Body of pancreas (tissue), 4 donors: ENCODE measurements at regions not wholly inside any gene's neighbourhood (a gene's known extent, or its start where the extent isn't known, plus 50 kb on each side); places are given as distances from the start of the nearest gene placed in this dataset.

Experiments used
- ATAC-seq: fragments of 150-250 bp; one replicate; pipeline ENCODE4 v1.9.1; 2016
- DNase-seq, 4 donors: peaks; one replicate each; pipeline ENCODE4 v3.0.0-alpha.2; 2019
- H3K27ac ChIP-seq, 4 donors: fragments of 200-600 bp; sonication (generic); 1 replicate in 3 of 4; 2 replicates in 1 of 4; pipeline versions ENCODE4 v1.5.1 to v1.6.1; 2016 to 2019; ENCODE audit warnings: mild to moderate bottlenecking in 1 of 4, mixed read lengths in 1 of 4, moderate library complexity in 1 of 4
- H3K27me3 ChIP-seq, 2 donors: fragments of 200-600 bp; sonication (generic); one replicate each; pipeline ENCODE4 v1.6.0; 2016; ENCODE audit warnings: mild to moderate bottlenecking in 1 of 2
- H3K36me3 ChIP-seq, 2 donors: fragments of 200-600 bp; sonication (generic); replicated peaks in 1 of 2; 2 replicates each; pipeline ENCODE4 v1.5.1; 2016; ENCODE audit warnings: low read depth in 2 of 2; ENCODE audit not compliant: insufficient read depth in 1 of 2
- H3K4me1 ChIP-seq: fragments of 200-600 bp; sonication (generic); one replicate; pipeline ENCODE4 v1.6.0; 2016
- H3K4me3 ChIP-seq, 2 donors: fragments of 200-600 bp; sonication (generic); 1 replicate in 1 of 2; 2 replicates in 1 of 2; pipeline ENCODE4 v1.5.1; 2016 to 2019
- H3K9me3 ChIP-seq, 3 donors: fragments of 200-600 bp; sonication (generic); 1 replicate in 2 of 3; 2 replicates in 1 of 3; pipeline ENCODE4 v1.5.1; 2016
- POLR2A ChIP-seq, 3 donors: fragments of 450-650 bp; IDR thresholded peaks; one replicate each; pipeline ENCODE4 v1.6.1; 2016; ENCODE audit warnings: antibody characterized with exemption in 3 of 3, mild to moderate bottlenecking in 2 of 3
- WGBS, 2 donors: methylation state at CpG; one replicate each; pipeline ENCODE4 v1.1.5; 2017; 5-methylcytosine and 5-hydroxymethylcytosine counted together
- intact Hi-C: fragments of 100-400 bp; cut with DNase I; formaldehyde crosslinking; loops from one replicate; pipeline ENCODE4 v1.15.1; 2023
- TF ChIP-seq, protein P1 (sequence below), 7 experiments: fragments of 450-650 bp in 4 of 7; fragments of 200-600 bp in 3 of 7; sonication (generic) in 3 of 7; IDR thresholded peaks; one replicate each; pipeline ENCODE4 v1.5.1; 2016 to 2019; ENCODE audit warnings: antibody characterized with exemption in 7 of 7

DNA sequence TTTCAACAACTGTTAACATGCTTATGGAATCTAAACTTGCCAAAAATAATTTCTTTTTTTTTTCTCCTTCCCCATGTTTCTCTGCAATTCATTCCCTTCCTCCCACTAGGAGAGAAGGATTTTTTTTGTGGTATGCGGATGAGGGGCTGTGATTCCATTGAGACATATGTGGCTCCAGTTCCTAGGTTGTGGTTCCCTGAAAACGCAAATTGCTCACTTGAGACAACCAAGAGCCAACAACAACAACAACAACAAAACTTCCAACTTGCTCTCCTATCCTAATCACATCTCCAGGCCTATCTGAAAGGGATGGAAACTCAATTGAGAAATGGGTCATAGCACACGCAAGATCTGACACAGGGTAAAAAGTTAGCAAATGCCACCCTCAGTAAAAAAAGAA lies 406.5 kb upstream of the TGFBR2 start:
- Histone ChIP-seq H3K4me1 (no peaks in the 10 kb centered on the region), H3K27me3 (no peaks in the 10 kb centered on the region), H3K36me3 (no peaks in the 10 kb centered on the region), H3K4me3 (no peak overlapping the region), H3K9me3 (no peaks in the 10 kb centered on the region), H3K27ac (no peak overlapping the region)
- intact Hi-C loops, result no loop called here
- TF ChIP-seq, protein P1, sequence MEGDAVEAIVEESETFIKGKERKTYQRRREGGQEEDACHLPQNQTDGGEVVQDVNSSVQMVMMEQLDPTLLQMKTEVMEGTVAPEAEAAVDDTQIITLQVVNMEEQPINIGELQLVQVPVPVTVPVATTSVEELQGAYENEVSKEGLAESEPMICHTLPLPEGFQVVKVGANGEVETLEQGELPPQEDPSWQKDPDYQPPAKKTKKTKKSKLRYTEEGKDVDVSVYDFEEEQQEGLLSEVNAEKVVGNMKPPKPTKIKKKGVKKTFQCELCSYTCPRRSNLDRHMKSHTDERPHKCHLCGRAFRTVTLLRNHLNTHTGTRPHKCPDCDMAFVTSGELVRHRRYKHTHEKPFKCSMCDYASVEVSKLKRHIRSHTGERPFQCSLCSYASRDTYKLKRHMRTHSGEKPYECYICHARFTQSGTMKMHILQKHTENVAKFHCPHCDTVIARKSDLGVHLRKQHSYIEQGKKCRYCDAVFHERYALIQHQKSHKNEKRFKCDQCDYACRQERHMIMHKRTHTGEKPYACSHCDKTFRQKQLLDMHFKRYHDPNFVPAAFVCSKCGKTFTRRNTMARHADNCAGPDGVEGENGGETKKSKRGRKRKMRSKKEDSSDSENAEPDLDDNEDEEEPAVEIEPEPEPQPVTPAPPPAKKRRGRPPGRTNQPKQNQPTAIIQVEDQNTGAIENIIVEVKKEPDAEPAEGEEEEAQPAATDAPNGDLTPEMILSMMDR (IDR thresholded peaks at IDR 0.05), result no peak
- no peak for TF ChIP-seq POLR2A (IDR thresholded peaks at IDR 0.05)
- 77 to 80% methylated on average over 3 of the region's 3 CpGs for WGBS, 2 donors
- DNase-seq, result no peak
- no peak for ATAC-seq

DNA sequence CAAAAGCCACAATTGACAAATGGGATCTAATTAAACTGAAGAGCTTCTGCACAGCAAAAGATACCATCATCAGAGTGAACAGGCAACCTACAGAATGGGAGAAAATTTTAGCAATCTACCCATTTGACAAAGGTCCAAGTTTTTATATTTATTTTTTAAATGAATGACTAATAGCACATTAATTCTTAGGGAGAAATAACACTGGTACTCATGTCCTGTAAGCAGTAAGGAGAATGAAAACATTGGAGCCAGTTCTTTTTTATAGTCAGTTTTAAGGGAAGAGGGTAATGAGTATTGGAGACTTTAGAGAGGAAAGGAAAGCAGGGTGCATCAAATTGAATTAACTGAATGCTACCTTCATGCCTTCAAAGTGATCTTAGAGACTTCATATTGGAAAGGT lies 404.7 kb upstream of the TGFBR2 start:
- H3K9me3 ChIP-seq, result no peaks in the 10 kb centered on the region
- intact Hi-C loops, result no loop called here
- H3K4me1 ChIP-seq, result no peaks in the 10 kb centered on the region
- ATAC-seq (no peak), DNase-seq (no peak)
- no peaks in the 10 kb centered on the region for H3K27me3 ChIP-seq
- TF ChIP-seq POLR2A (IDR thresholded peaks at IDR 0.05), result no peak
- TF ChIP-seq, protein P1 (IDR thresholded peaks at IDR 0.05), result no peak
- H3K36me3 ChIP-seq, result no peaks in the 10 kb centered on the region
- H3K27ac ChIP-seq, result no peak overlapping the region
- no peak overlapping the region for H3K4me3 ChIP-seq

DNA sequence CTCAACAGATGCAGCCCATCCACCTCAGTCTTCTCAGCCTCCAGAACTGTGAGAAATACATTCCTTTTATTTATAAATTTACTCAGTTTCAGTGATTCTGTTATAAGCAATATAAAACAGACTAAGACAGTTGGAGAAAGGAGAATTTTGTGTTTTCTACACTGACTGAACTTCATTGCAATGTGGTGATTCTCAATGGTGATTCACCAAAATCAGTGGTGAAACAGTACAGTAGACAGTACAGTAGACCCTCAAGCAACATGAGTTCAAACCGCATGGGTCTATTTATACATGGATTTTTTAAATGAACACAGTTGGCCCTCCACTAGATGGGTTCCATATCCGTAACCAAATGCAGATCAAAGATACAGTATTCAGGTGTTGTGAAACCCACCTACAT lies 403.1 kb upstream of the TGFBR2 start:
- Histone ChIP-seq H3K4me3 (no peak overlapping the region), H3K4me1 (no peaks in the 10 kb centered on the region), H3K27me3 (no peaks in the 10 kb centered on the region), H3K9me3 (no peaks in the 10 kb centered on the region), H3K36me3 (no peaks in the 10 kb centered on the region), H3K27ac (no peak overlapping the region)
- intact Hi-C loops, result no loop called here
- ATAC-seq, result no peak
- TF ChIP-seq, protein P1 (IDR thresholded peaks at IDR 0.05), result no peak
- TF ChIP-seq POLR2A (IDR thresholded peaks at IDR 0.05), result no peak
- DNase-seq, result no peak
- WGBS, 2 donors, result 78 to 95% methylated on average over 2 of the region's 2 CpGs

DNA sequence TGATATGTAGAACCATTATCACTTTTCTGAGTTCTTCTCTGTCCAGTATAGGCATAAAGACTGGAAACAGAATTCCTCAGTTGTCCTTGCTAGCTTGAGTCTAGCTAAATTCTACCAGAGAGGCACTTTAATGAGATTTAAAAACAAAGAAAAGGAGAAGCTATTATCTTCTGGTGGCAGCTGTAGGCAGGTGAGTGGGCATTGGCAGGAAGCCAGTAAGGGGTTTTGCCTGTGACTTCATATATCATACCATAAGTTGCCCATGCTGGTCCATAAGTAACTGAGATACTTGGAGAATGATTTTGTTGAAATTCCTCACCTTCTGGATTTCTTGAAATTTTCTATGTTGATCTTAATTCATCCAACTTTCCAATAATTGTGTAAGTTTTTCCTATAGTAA lies 402.3 kb upstream of the TGFBR2 start:
- no peak for TF ChIP-seq POLR2A (IDR thresholded peaks at IDR 0.05)
- TF ChIP-seq, protein P1 (IDR thresholded peaks at IDR 0.05), result no peak
- DNase-seq, result no peak
- intact Hi-C loops, result no loop called here
- Histone ChIP-seq H3K4me1 (no peaks in the 10 kb centered on the region), H3K27ac (no peak overlapping the region), H3K36me3 (no peaks in the 10 kb centered on the region), H3K4me3 (no peak overlapping the region), H3K27me3 (no peaks in the 10 kb centered on the region), H3K9me3 (no peaks in the 10 kb centered on the region)
- no peak for ATAC-seq

DNA sequence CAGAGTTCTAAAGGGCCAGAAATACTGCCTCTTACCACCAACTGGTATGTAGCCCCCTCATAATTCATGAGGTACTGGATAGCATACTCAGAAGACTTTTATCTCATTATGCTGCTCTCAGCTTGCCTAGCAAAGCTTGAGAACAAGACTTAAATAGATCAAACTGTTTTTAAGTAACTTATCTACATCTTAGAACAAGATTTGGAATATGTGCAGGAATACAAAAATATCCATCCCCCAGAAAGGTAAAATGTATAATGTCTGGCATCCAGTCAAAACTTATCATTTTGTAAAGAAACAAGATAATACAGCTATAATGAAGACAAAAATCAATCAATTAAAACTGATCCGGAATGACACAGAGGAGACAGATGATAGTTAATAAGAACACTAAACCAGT lies 400.4 kb upstream of the TGFBR2 start:
- TF ChIP-seq, protein P1 (IDR thresholded peaks at IDR 0.05), result no peak
- no peak for TF ChIP-seq POLR2A (IDR thresholded peaks at IDR 0.05)
- WGBS, 2 donors, result 72 to 79% methylated on average over 1 of the region's 1 CpG
- ATAC-seq (no peak), DNase-seq (no peak)
- H3K27me3 ChIP-seq, result no peaks in the 10 kb centered on the region
- H3K4me3 ChIP-seq, result no peak overlapping the region
- H3K4me1 ChIP-seq, result no peaks in the 10 kb centered on the region
- H3K36me3 ChIP-seq, result no peaks in the 10 kb centered on the region
- H3K9me3 ChIP-seq, result no peaks in the 10 kb centered on the region
- intact Hi-C loops, result no loop called here
- H3K27ac ChIP-seq, result no peak overlapping the region
